BE2C (cell line): ENCODE measurements at regions not wholly inside any gene's neighbourhood (a gene's known extent, or its start where the extent isn't known, plus 50 kb on each side); places are given as distances from the start of the nearest gene placed in this dataset.

Experiments used
- DNase-seq: peaks from one replicate; pipeline ENCODE4 v3.0.0-alpha.2; 2020
- H3K27me3 ChIP-seq: fragments of 250-450 bp; sonication (Bioruptor Pico); 2 replicates; pipeline ENCODE4 v1.5.1; 2020; ENCODE audit warnings: mild to moderate bottlenecking
- H3K36me3 ChIP-seq: fragments of 250-450 bp; sonication (Bioruptor Pico); 2 replicates; pipeline ENCODE4 v1.5.1; 2020; ENCODE audit warnings: mild to moderate bottlenecking
- H3K4me1 ChIP-seq: fragments of 250-450 bp; sonication (Bioruptor Pico); 2 replicates; pipeline ENCODE4 v1.5.1; 2020
- H3K4me3 ChIP-seq: 2 replicates; pipeline ENCODE4 v1.5.1; 2011; ENCODE audit warnings: low read depth, low read length
- H3K9me3 ChIP-seq: fragments of 250-450 bp; sonication (Bioruptor Pico); 2 replicates; pipeline ENCODE4 v1.5.1; 2020
- CTCF ChIP-seq: IDR thresholded peaks from 2 replicates; pipeline ENCODE4 v1.5.1; 2012; ENCODE audit warnings: mild to moderate bottlenecking, low read depth, low read length

- no peaks in the 10 kb centered on the region; the same call in 1 of the 2 replicates for H3K27me3 ChIP-seq
- H3K9me3 ChIP-seq: no peaks in the 10 kb centered on the region
- TF ChIP-seq CTCF: no peak
- H3K36me3 ChIP-seq: no peaks in the 10 kb centered on the region
- H3K4me1 ChIP-seq: no peaks in the 10 kb centered on the region
- no peak for DNase-seq
- no peak overlapping the region for H3K4me3 ChIP-seq
These were observed 479.8 kb downstream of the DNAH5 start for GRCh38 chr5:13464532-13465193.

- Histone ChIP-seq H3K4me1 (no peaks in the 10 kb centered on the region), H3K27me3 (no peaks in the 10 kb centered on the region; the same call in 1 of the 2 replicates), H3K36me3 (no peaks in the 10 kb centered on the region), H3K4me3 (no peak overlapping the region), H3K9me3 (no peaks in the 10 kb centered on the region)
- no peak for DNase-seq
- no peak for TF ChIP-seq CTCF
These were observed 483.9 kb downstream of the DNAH5 start for GRCh38 chr5:13460587-13460986.

GRCh38 chr5:13454050-13454449 is 490.4 kb downstream of the DNAH5 start:
- TF ChIP-seq CTCF: no peak
- DNase-seq: no peak
- Histone ChIP-seq H3K9me3 (no peaks in the 10 kb centered on the region), H3K4me1 (no peaks in the 10 kb centered on the region), H3K27me3 (no peaks in the 10 kb centered on the region), H3K4me3 (no peak overlapping the region), H3K36me3 (no peaks in the 10 kb centered on the region)

- TF ChIP-seq CTCF: no peak
- no peak for DNase-seq
- Histone ChIP-seq H3K36me3 (no peaks in the 10 kb centered on the region), H3K27me3 (no peaks in the 10 kb centered on the region), H3K9me3 (no peaks in the 10 kb centered on the region), H3K4me1 (no peaks in the 10 kb centered on the region), H3K4me3 (no peak overlapping the region)
These were observed 495.6 kb downstream of the DNAH5 start for GRCh38 chr5:13448843-13449242.

- TF ChIP-seq CTCF: no peak
- Histone ChIP-seq H3K4me3 (no peak overlapping the region), H3K36me3 (no peaks in the 10 kb centered on the region), H3K4me1 (no peaks in the 10 kb centered on the region), H3K27me3 (no peaks in the 10 kb centered on the region), H3K9me3 (no peaks in the 10 kb centered on the region)
- no peak for DNase-seq
These were observed 505.1 kb downstream of the DNAH5 start for GRCh38 chr5:13439430-13439829.

GRCh38 chr5:13427827-13428557 is 516.5 kb downstream of the DNAH5 start:
- DNase-seq: no peak
- no peaks in the 10 kb centered on the region for H3K36me3 ChIP-seq
- no peaks in the 10 kb centered on the region for H3K4me1 ChIP-seq
- H3K9me3 ChIP-seq: no peaks in the 10 kb centered on the region
- TF ChIP-seq CTCF: no peak
- H3K27me3 ChIP-seq: no peaks in the 10 kb centered on the region
- H3K4me3 ChIP-seq: no peak overlapping the region
